Ishikawa (cell line): ENCODE measurements at regions not wholly inside any gene's neighbourhood (a gene's known extent, or its start where the extent isn't known, plus 50 kb on each side); places are given as distances from the start of the nearest gene placed in this dataset.

Source experiments
- CEBPB ChIP-seq: IDR thresholded peaks from 2 replicates; pipeline ENCODE4 v1.6.1; 2012
- CREB1 ChIP-seq: IDR thresholded peaks from 2 replicates; pipeline ENCODE4 v1.6.1; 2012; ENCODE audit warnings: low read depth
- EGR1 ChIP-seq: IDR thresholded peaks from 2 replicates; pipeline ENCODE4 v1.6.1; 2012
- EP300 ChIP-seq: IDR thresholded peaks from 2 replicates; pipeline ENCODE4 v1.6.1; 2012; ENCODE audit warnings: borderline replicate concordance
- FOXM1 ChIP-seq: IDR thresholded peaks from 2 replicates; pipeline ENCODE4 v1.6.1; 2012; ENCODE audit warnings: low read depth, borderline replicate concordance
- MAX ChIP-seq: IDR thresholded peaks from 2 replicates; pipeline ENCODE4 v1.6.1; 2012
- NFIC ChIP-seq: IDR thresholded peaks from 2 replicates; pipeline ENCODE4 v1.6.1; 2012
- RAD21 ChIP-seq: IDR thresholded peaks from 2 replicates; pipeline ENCODE4 v1.6.1; 2012; ENCODE audit warnings: low read depth
- REST ChIP-seq: IDR thresholded peaks from 2 replicates; pipeline ENCODE4 v1.6.1; 2012; ENCODE audit warnings: low read depth, mild to moderate bottlenecking
- TAF1 ChIP-seq: IDR thresholded peaks from 2 replicates; pipeline ENCODE4 v1.6.1; 2012; ENCODE audit warnings: low read depth, mild to moderate bottlenecking
- TCF12 ChIP-seq: IDR thresholded peaks from 2 replicates; pipeline ENCODE4 v1.6.1; 2012; ENCODE audit warnings: low read depth
- TEAD4 ChIP-seq: IDR thresholded peaks from 2 replicates; pipeline ENCODE4 v1.6.1; 2012
- USF1 ChIP-seq: IDR thresholded peaks from 2 replicates; pipeline ENCODE4 v1.6.1; 2012
- YY1 ChIP-seq: IDR thresholded peaks from 2 replicates; pipeline ENCODE4 v1.6.1; 2012; ENCODE audit warnings: low read depth
- ZBTB7A ChIP-seq: IDR thresholded peaks from 2 replicates; pipeline ENCODE4 v1.6.1; 2012; ENCODE audit warnings: low read depth

- no peak for TF ChIP-seq CREB1
- no peak for TF ChIP-seq TCF12
- no peak for TF ChIP-seq TEAD4
- no peak for TF ChIP-seq TAF1
- no peak for TF ChIP-seq EP300
- TF ChIP-seq FOXM1 = no peak
- TF ChIP-seq RAD21 = no peak
- no peak for TF ChIP-seq YY1
- no peak for TF ChIP-seq CEBPB
- no peak for TF ChIP-seq ZBTB7A
- no peak for TF ChIP-seq USF1
- TF ChIP-seq MAX = no peak
- no peak for TF ChIP-seq REST
- no peak for TF ChIP-seq EGR1
- TF ChIP-seq NFIC = no peak
Measured at GRCh38 chr1:183730107-183730724, 74.7 kb upstream of the RGL1 start.

DNA sequence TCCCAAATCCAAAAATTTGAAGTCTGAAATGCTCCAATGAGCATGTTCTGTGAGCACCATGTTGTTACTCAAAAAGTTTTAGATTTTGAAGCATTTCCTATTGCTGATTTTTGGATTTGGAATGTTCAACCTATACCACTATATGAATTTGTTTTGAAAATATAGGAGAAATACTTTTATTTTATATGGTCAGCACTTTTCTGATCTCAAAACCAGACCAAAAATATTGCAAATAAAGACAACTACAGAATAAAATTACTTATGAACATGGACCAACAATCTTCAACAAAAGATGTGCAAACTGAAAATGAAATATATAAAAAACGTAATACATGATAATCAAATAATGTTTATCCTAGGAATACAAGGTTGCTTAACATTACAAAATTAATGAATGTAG is 73.7 kb upstream of the APOBEC4 start:
- TF ChIP-seq EP300 (no peak), USF1 (no peak), TCF12 (no peak), YY1 (no peak), REST (no peak), CEBPB (no peak), EGR1 (no peak), TAF1 (no peak), CREB1 (no peak), MAX (no peak)

DNA sequence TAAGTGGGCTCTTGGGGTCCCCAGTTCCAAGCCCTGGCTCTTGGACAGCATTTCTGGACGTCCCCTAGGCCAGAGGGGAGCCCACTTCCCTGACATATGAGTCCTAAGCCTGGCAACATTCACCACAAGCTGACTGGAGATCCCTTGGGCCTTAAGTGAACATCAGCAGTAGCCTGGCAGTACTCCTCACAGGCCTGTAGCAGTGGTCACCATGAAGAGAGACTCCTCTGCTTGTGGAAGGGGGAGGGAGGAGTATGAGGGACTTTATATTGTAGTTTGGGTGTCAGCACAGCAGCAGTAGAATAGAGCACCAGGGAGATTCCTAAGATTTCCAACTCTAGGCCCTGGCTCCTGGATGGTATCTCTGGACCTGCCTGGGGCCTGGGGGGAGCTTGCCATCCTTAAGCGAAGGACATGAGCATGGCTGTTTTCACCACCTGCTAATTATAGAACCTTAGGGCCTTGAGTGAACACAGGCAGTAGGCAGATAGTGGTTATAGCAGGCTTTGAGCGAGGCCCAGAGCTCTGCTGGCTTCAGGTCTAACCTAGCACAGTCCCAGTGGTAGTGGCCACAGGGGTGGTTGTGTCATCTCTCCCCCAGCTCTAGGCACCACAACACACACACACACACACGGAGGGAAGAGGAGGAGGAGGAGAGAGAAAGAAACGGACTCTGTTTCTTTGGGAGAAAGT is 71.4 kb upstream of the APOBEC4 start:
- no peak for TF ChIP-seq FOXM1
- TF ChIP-seq NFIC = no peak
- no peak for TF ChIP-seq MAX
- no peak for TF ChIP-seq ZBTB7A
- TF ChIP-seq RAD21 = no peak
- TF ChIP-seq CREB1 = no peak
- no peak for TF ChIP-seq EGR1
- TF ChIP-seq EP300 = no peak
- TF ChIP-seq USF1 = no peak
- TF ChIP-seq TEAD4 = no peak
- no peak for TF ChIP-seq TCF12
- TF ChIP-seq YY1 = no peak
- TF ChIP-seq REST = no peak
- TF ChIP-seq TAF1 = no peak
- TF ChIP-seq CEBPB = no peak
